22Rv1 (cell line): ENCODE measurements at regions not wholly inside any gene's neighbourhood (a gene's known extent, or its start where the extent isn't known, plus 50 kb on each side); places are given as distances from the start of the nearest gene placed in this dataset.

Experiments used
- H3K27ac ChIP-seq: fragments of 450-650 bp; 2 replicates; pipeline ENCODE4 v1.5.1; 2017
- CTCF ChIP-seq: fragments of 450-650 bp; IDR thresholded peaks from 2 replicates; pipeline ENCODE4 v1.5.1; 2017; ENCODE audit warnings: mild to moderate bottlenecking
- ZFX ChIP-seq: fragments of 450-650 bp; IDR thresholded peaks from 2 replicates; pipeline ENCODE4 v1.6.1; 2017; ENCODE audit warnings: antibody characterized with exemption, borderline replicate concordance

GRCh38 chr3:159234306-159234705 lies 432.5 kb downstream of the MFSD1 start:
- H3K27ac ChIP-seq = no peak overlapping the region
- no peak for TF ChIP-seq ZFX
- no peak for TF ChIP-seq CTCF

- no peak overlapping the region for H3K27ac ChIP-seq
- TF ChIP-seq ZFX (no peak), CTCF (no peak)
Measured at GRCh38 chr3:159236321-159236720, 434.5 kb downstream of the MFSD1 start.

GRCh38 chr3:159237226-159237625 lies 435.4 kb downstream of the MFSD1 start:
- H3K27ac ChIP-seq = no peak overlapping the region
- TF ChIP-seq CTCF (no peak), ZFX (no peak)

GRCh38 chr3:159238646-159239045 lies 436.8 kb downstream of the MFSD1 start:
- no peak for TF ChIP-seq ZFX
- no peak for TF ChIP-seq CTCF
- no peak overlapping the region for H3K27ac ChIP-seq

GRCh38 chr3:159239059-159239458 lies 437.2 kb downstream of the MFSD1 start:
- no peak for TF ChIP-seq CTCF
- TF ChIP-seq ZFX = no peak
- no peak overlapping the region for H3K27ac ChIP-seq

GRCh38 chr3:159244933-159245332 lies 443.1 kb downstream of the MFSD1 start:
- TF ChIP-seq CTCF = no peak
- no peak for TF ChIP-seq ZFX

GRCh38 chr3:159245871-159246270 lies 444.0 kb downstream of the MFSD1 start:
- no peak for TF ChIP-seq ZFX
- no peak for TF ChIP-seq CTCF
- H3K27ac ChIP-seq = no peak overlapping the region

More at GRCh38 chr3:159244933-159245332, 443.1 kb downstream of the MFSD1 start:
- H3K27ac ChIP-seq = no peak overlapping the region
